Endothelial cell (in vitro differentiated cells): ENCODE measurements at regions not wholly inside any gene's neighbourhood (a gene's known extent, or its start where the extent isn't known, plus 50 kb on each side); places are given as distances from the start of the nearest gene placed in this dataset.

Experiments
- DNase-seq: peaks from one replicate; pipeline ENCODE4 v3.0.0; 2021; ENCODE audit warnings: low spot score
- H3K27ac Mint-ChIP-seq: one replicate; pipeline ENCODE4 v1.8.0; 2021; ENCODE audit warnings: mixed read lengths, inconsistent platforms; ENCODE audit not compliant: unreplicated experiment
- H3K27me3 Mint-ChIP-seq: one replicate; pipeline ENCODE4 v1.8.0; 2021; ENCODE audit warnings: mild to moderate bottlenecking, moderate library complexity, mixed read lengths, inconsistent platforms; ENCODE audit not compliant: unreplicated experiment
- H3K36me3 Mint-ChIP-seq: one replicate; pipeline ENCODE4 v1.8.0; 2021; ENCODE audit warnings: mild to moderate bottlenecking, low read depth, mixed read lengths, inconsistent platforms; ENCODE audit not compliant: unreplicated experiment
- H3K4me1 Mint-ChIP-seq: one replicate; pipeline ENCODE4 v1.8.0; 2021; ENCODE audit warnings: mild to moderate bottlenecking, mixed read lengths, inconsistent platforms; ENCODE audit not compliant: unreplicated experiment
- H3K4me3 Mint-ChIP-seq: one replicate; pipeline ENCODE4 v1.8.0; 2021; ENCODE audit warnings: mild to moderate bottlenecking, mixed read lengths, inconsistent platforms; ENCODE audit not compliant: unreplicated experiment
- H3K9me3 Mint-ChIP-seq: one replicate; pipeline ENCODE4 v1.8.0; 2021; ENCODE audit warnings: mixed read lengths, inconsistent platforms; ENCODE audit not compliant: unreplicated experiment
- CTCF ChIP-seq: fragments of 200-600 bp; sonication (generic); IDR thresholded peaks from one replicate; pipeline ENCODE4 v1.5.0; 2021; ENCODE audit warnings: antibody characterized with exemption; ENCODE audit not compliant: unreplicated experiment

- Mint-ChIP-seq H3K27ac (no peak overlapping the region), H3K36me3 (no peaks in the 10 kb centered on the region), H3K4me1 (no peaks in the 10 kb centered on the region), H3K4me3 (no peak overlapping the region), H3K27me3 (peaks cover 2% of the 10 kb centered on the region), H3K9me3 (peaks cover 18% of the 10 kb centered on the region)
- no peak for DNase-seq
- TF ChIP-seq CTCF, result no peak
These were observed 603.3 kb upstream of the TMEM132C start for GRCh38 chr12:127663716-127664115.

GRCh38 chr12:127664901-127665300 lies 602.1 kb upstream of the TMEM132C start:
- Mint-ChIP-seq H3K4me3 (no peak overlapping the region), H3K36me3 (no peaks in the 10 kb centered on the region), H3K4me1 (no peaks in the 10 kb centered on the region), H3K27me3 (peaks cover 2% of the 10 kb centered on the region), H3K9me3 (peaks cover 26% of the 10 kb centered on the region), H3K27ac (no peak overlapping the region)
- no peak for DNase-seq
- TF ChIP-seq CTCF, result no peak

- Mint-ChIP-seq H3K27me3 (peaks cover 2% of the 10 kb centered on the region), H3K27ac (no peak overlapping the region), H3K9me3 (peaks cover 30% of the 10 kb centered on the region), H3K4me3 (no peak overlapping the region), H3K4me1 (no peaks in the 10 kb centered on the region), H3K36me3 (no peaks in the 10 kb centered on the region)
- no peak for TF ChIP-seq CTCF
- DNase-seq, result no peak
These were observed 599.8 kb upstream of the TMEM132C start for GRCh38 chr12:127667131-127667685.

GRCh38 chr12:127670294-127670693 lies 596.7 kb upstream of the TMEM132C start:
- Mint-ChIP-seq H3K27ac (no peak overlapping the region), H3K4me1 (no peaks in the 10 kb centered on the region), H3K27me3 (peaks cover 2% of the 10 kb centered on the region), H3K36me3 (no peaks in the 10 kb centered on the region), H3K4me3 (no peak overlapping the region), H3K9me3 (peaks cover 26% of the 10 kb centered on the region)
- no peak for DNase-seq
- no peak for TF ChIP-seq CTCF

- Mint-ChIP-seq H3K4me3 (no peak overlapping the region), H3K4me1 (no peaks in the 10 kb centered on the region), H3K27me3 (no peaks in the 10 kb centered on the region), H3K27ac (no peak overlapping the region), H3K9me3 (peaks cover 31% of the 10 kb centered on the region), H3K36me3 (no peaks in the 10 kb centered on the region)
- no peak for TF ChIP-seq CTCF
- no peak for DNase-seq
These were observed 596.2 kb upstream of the TMEM132C start for GRCh38 chr12:127670796-127671195.
